Spleen (tissue), 11 donors: ENCODE measurements at regions not wholly inside any gene's neighbourhood (a gene's known extent, or its start where the extent isn't known, plus 50 kb on each side); places are given as distances from the start of the nearest gene placed in this dataset.

Source experiments
- DNase-seq: peaks from one replicate; pipeline ENCODE4 v3.0.0-alpha.2; 2020
- H3K27ac ChIP-seq, 8 donors: fragments of 200-600 bp; sonication (generic) in 7 of 8; 1 replicate in 4 of 8; 2 replicates in 4 of 8; pipeline versions ENCODE4 v1.5.0 to v1.8.0; 2016 to 2021; ENCODE audit warnings: inconsistent platforms in 4 of 8, mild to moderate bottlenecking in 4 of 8, moderate library complexity in 1 of 8
- H3K27me3 ChIP-seq, 7 donors: fragments of 200-600 bp; sonication (generic) in 6 of 7; replicated peaks in 1 of 7; 1 replicate in 4 of 7; 2 replicates in 3 of 7; pipeline versions ENCODE4 v1.5.0 to v1.8.0; 2016 to 2021; ENCODE audit warnings: inconsistent platforms in 3 of 7, mild to moderate bottlenecking in 1 of 7
- H3K36me3 ChIP-seq, 6 donors: fragments of 200-600 bp; sonication (generic) in 5 of 6; 1 replicate in 4 of 6; 2 replicates in 2 of 6; pipeline versions ENCODE4 v1.5.0 to v1.8.0; 2016 to 2021; ENCODE audit warnings: inconsistent platforms in 2 of 6
- H3K4me1 ChIP-seq, 6 donors: fragments of 200-600 bp; sonication (generic) in 5 of 6; 1 replicate in 3 of 6; 2 replicates in 3 of 6; pipeline versions ENCODE4 v1.5.0 to v1.8.0; 2016 to 2021; ENCODE audit warnings: inconsistent platforms in 3 of 6
- H3K4me3 ChIP-seq, 8 donors: fragments of 200-600 bp; sonication (generic) in 7 of 8; 1 replicate in 4 of 8; 2 replicates in 4 of 8; pipeline versions ENCODE4 v1.5.0 to v1.8.0; 2016 to 2021; ENCODE audit warnings: inconsistent platforms in 4 of 8, mild to moderate bottlenecking in 4 of 8, moderate library complexity in 2 of 8
- H3K9me3 ChIP-seq, 8 donors: fragments of 200-600 bp; sonication (generic) in 7 of 8; 1 replicate in 4 of 8; 2 replicates in 4 of 8; pipeline versions ENCODE4 v1.5.0 to v1.8.0; 2016 to 2021; ENCODE audit warnings: inconsistent platforms in 4 of 8
- CTCF ChIP-seq, 11 experiments: fragments of 200-600 bp in 7 of 11; fragments of 450-650 bp in 4 of 11; sonication (generic) in 4 of 11; IDR thresholded peaks in 8 of 11; conservative IDR thresholded peaks in 3 of 11; 1 replicate in 7 of 11; 2 replicates in 4 of 11; pipeline versions ENCODE4 v1.4.0 to v1.8.0; 2016 to 2021; ENCODE audit warnings: antibody characterized with exemption in 11 of 11, inconsistent platforms in 4 of 11, mild to moderate bottlenecking in 1 of 11
- POLR2A ChIP-seq, 3 donors: fragments of 450-650 bp; IDR thresholded peaks; one replicate each; pipeline ENCODE4 v1.5.1; 2017; ENCODE audit warnings: antibody characterized with exemption in 3 of 3, mild to moderate bottlenecking in 1 of 3
- POLR2AphosphoS5 ChIP-seq, 3 donors: sonication (generic); formaldehyde crosslinking; IDR thresholded peaks; one replicate each; pipeline ENCODE4 v1.5.1; 2017; ENCODE audit warnings: antibody characterized with exemption in 3 of 3
- WGBS, 5 donors: extraction: QIAGEN DNeasy Blood & Tissue Kit in 3 of 5; methylation state at CpG; one replicate each; pipeline versions ENCODE4 v1.1.5 to v1.1.7; 2013 to 2018; 5-methylcytosine and 5-hydroxymethylcytosine counted together
- intact Hi-C: fragments of 100-400 bp; cut with DNase I; formaldehyde crosslinking; loops from one replicate; pipeline ENCODE4 v1.15.0; 2023; ENCODE audit warnings: low total_unique reads
- donor health status: healthy with polysubstance abuse.
- donor health status: DM: no; HTN: no; CAD: no; lungs with moderate emphysema.
- donor health status: DM: no; HTN: no; CAD: no.
- donor health status: Bipolar disorder and iron deficiency.
- donor health status: healthy.
- donor health status: DM: no; HTN: no; CAD: no.
- donor health status: DM: yes; HTN: yes; CAD: no.

- H3K27me3 ChIP-seq, result peaks cover 0 to 71% (median 0%) of the 10 kb centered on the region in 7 donors
- no peaks in the 10 kb centered on the region for H3K4me1 ChIP-seq
- H3K27ac ChIP-seq, result no peak overlapping the region
- no peak for DNase-seq
- no peak overlapping the region for H3K4me3 ChIP-seq
- no peaks in the 10 kb centered on the region for H3K9me3 ChIP-seq
- 73 to 81% (median 78%) methylated on average over 13 of the region's 13 CpGs for WGBS, 5 donors
- intact Hi-C loops, result no loop called here
- TF ChIP-seq POLR2AphosphoS5 (IDR thresholded peaks at IDR 0.05) (no peak), CTCF (IDR thresholded peaks at IDR 0.05 in 8 of 11, conservative IDR thresholded peaks at IDR 0.05 in 3 of 11) (no peak), POLR2A (IDR thresholded peaks at IDR 0.05) (no peak)
- H3K36me3 ChIP-seq, result no peaks in the 10 kb centered on the region
These were observed 164.3 kb upstream of the ZC3H12A start for GRCh38 chr1:37310064-37310463.

GRCh38 chr1:37315371-37315846, 159.0 kb upstream of the ZC3H12A start:
- TF ChIP-seq POLR2AphosphoS5 (IDR thresholded peaks at IDR 0.05), result no peak
- TF ChIP-seq POLR2A (IDR thresholded peaks at IDR 0.05), result no peak
- no peak for DNase-seq
- Histone ChIP-seq H3K9me3 (no peaks in the 10 kb centered on the region), H3K27ac (no peak overlapping the region), H3K27me3 (peaks cover 0 to 96% (median 36%) of the 10 kb centered on the region in 7 donors), H3K36me3 (no peaks in the 10 kb centered on the region), H3K4me3 (no peak overlapping the region), H3K4me1 (peaks cover 0 to 9% (median 4%) of the 10 kb centered on the region in 6 donors)
- WGBS, 5 donors, result 21 to 41% (median 35%) methylated on average over 4 of the region's 4 CpGs
- intact Hi-C loops, result no loop called here

- intact Hi-C loops, result no loop called here
- TF ChIP-seq CTCF (IDR thresholded peaks at IDR 0.05 in 8 of 11, conservative IDR thresholded peaks at IDR 0.05 in 3 of 11) (no peak), POLR2A (IDR thresholded peaks at IDR 0.05) (no peak), POLR2AphosphoS5 (IDR thresholded peaks at IDR 0.05) (no peak)
- peaks cover 0 to 80% (median 36%) of the 10 kb centered on the region in 7 donors for H3K27me3 ChIP-seq
- no peaks in the 10 kb centered on the region for H3K36me3 ChIP-seq
- DNase-seq, result peak; percentile 44
- H3K4me3 ChIP-seq, result peak overlapping the region in 1 of 8 donors; percentile 32
- H3K4me1 ChIP-seq, result peaks cover 0 to 9% (median 4%) of the 10 kb centered on the region in 6 donors
- H3K27ac ChIP-seq, result no peak overlapping the region
- 10 to 32% (median 15%) methylated on average over 27 to 35 of the region's 35 CpGs for WGBS, 5 donors
- H3K9me3 ChIP-seq, result no peaks in the 10 kb centered on the region
These were observed 156.4 kb upstream of the ZC3H12A start for GRCh38 chr1:37317870-37318467.

- DNase-seq, result peak; percentile 60
- H3K27me3 ChIP-seq, result peaks cover 0 to 79% (median 36%) of the 10 kb centered on the region in 7 donors
- no peak for TF ChIP-seq CTCF (IDR thresholded peaks at IDR 0.05 in 8 of 11, conservative IDR thresholded peaks at IDR 0.05 in 3 of 11)
- no peak for TF ChIP-seq POLR2A (IDR thresholded peaks at IDR 0.05)
- no peak for TF ChIP-seq POLR2AphosphoS5 (IDR thresholded peaks at IDR 0.05)
- peak overlapping the region in 1 of 8 donors; percentile 32 for H3K4me3 ChIP-seq
- peaks cover 0 to 9% (median 4%) of the 10 kb centered on the region in 6 donors for H3K4me1 ChIP-seq
- no peak overlapping the region for H3K27ac ChIP-seq
- H3K9me3 ChIP-seq, result peaks cover 0 to 2% (median 0%) of the 10 kb centered on the region in 8 donors
- intact Hi-C loops, result no loop called here
- 12 to 28% (median 16%) methylated on average over 20 of the region's 20 CpGs for WGBS, 5 donors
- H3K36me3 ChIP-seq, result no peaks in the 10 kb centered on the region
These were observed 155.9 kb upstream of the ZC3H12A start for GRCh38 chr1:37318490-37318889.
